Fibroblast of skin of left biceps (primary cell): ENCODE measurements at regions not wholly inside any gene's neighbourhood (a gene's known extent, or its start where the extent isn't known, plus 50 kb on each side); places are given as distances from the start of the nearest gene placed in this dataset.
"Not testable (repeated sequence)": the region's sequence is repeated elsewhere in the genome, so short reads cannot be mapped to it uniquely, and the experiment has no call there.

Source experiments
- DNase-seq, 2 experiments: peaks; one replicate each; pipeline ENCODE4 v3.0.0-alpha.2; 2013; ENCODE audit warnings: low read depth in 2 of 2

GRCh38 chr4:11054937-11055336 lies 370.4 kb upstream of the CLNK start:
- not testable (repeated sequence) for DNase-seq

- DNase-seq: no peak
Measured at GRCh38 chr4:11053601-11054220, 369.1 kb upstream of the CLNK start.

DNA sequence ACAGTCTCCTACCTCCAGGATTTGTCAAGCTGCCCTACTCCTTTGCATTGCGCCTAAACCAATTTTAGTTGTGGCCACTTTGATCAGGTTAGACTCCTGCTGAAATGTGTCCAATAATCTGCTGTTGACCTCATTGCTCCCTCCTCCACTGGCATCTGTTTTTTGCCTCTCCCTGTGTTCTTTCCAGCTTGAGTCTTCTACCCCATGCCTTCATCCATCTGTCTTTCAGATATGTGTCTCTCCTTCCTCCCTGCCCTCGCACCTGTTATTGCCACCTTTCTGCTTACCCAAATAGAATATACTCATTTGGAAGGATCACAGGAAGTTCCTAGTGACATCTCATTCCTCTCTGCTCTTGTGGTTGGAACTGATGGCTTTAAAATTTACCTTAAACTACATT lies 366.6 kb upstream of the CLNK start:
- DNase-seq: no peak

GRCh38 chr4:11050766-11051165 lies 366.2 kb upstream of the CLNK start:
- no peak for DNase-seq

GRCh38 chr4:11049001-11049400 lies 364.4 kb upstream of the CLNK start:
- no peak for DNase-seq

DNA sequence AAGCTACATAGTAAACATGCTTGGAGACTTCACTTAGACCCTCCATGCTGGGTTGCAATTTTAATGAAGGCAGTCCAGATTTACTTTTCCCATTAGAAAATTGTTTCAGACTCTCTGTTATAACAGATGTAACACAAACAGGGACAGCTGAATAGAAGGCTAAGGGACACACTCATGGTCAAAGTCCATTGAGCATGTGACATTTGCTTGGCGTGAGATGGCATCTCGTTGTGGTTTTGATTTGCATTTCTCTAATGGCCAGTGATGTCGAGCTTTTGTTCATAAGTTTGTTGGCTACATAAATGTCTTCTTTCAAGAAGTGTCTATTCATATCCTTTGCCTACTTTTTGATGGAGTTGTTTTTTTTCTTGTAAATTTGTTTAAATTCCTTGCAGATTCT lies 358.2 kb upstream of the CLNK start:
- no peak for DNase-seq

GRCh38 chr4:11039634-11040131 lies 355.1 kb upstream of the CLNK start:
- no peak for DNase-seq

GRCh38 chr4:11038926-11039325 lies 354.4 kb upstream of the CLNK start:
- peak in 1 of 2 experiments; percentile 2 for DNase-seq

DNA sequence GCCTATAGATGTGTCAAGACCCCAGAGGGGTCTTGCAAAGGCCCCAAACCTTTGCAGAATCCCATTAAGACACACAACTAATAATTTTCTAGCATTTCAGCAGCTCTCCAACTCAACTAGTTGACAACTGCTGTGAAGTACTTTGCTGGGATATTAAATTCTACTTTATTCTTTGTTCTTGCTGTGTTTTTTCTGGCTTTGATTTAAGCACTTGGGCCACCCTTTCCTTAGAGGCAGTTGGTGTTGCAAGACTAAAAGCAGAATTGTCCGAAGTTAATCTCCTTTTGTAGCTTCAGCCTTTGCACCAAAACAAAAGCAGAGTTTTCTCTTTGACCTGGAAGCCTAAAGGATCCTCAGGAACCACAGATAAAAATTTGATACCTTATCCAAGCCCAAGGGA lies 353.1 kb upstream of the CLNK start:
- no peak for DNase-seq

DNA sequence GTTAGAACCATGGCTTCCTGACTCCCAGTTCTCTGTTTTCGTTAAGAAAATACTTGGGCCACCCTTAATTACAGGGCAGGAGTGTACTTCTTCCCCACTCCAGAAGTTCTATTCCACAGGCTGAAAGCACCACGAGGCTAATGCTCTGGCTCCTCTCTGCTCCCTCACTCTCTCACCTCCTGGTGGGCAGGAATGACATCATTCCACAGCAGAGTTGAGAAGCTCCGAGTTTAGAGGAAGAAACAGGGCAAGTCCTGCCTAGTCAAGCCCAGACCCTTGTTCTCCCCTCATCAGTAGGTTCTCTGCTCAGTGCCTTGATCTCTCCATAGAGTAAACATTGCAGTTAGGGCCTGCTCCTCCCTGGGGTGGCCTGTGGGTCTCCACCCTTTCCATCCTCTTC lies 343.8 kb upstream of the CLNK start:
- DNase-seq: no peak

DNA sequence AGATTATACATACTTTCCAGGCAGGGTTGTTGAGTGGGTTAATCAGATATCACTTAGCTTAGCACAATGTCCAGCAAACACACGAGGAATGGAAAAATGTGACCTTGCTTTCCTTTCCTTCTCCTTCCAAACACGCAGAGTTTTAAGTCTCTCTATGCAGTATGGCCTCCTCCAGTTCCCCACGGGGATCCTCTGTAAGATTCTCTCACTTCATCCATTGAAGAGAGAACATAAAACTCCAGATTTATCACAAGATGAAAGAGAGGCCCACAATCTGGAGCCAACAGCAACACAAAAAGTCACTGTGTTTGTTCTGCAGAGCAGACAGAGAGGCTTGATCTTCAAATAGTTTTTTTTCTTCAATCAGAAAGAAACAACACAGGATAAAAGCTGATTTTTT lies 336.8 kb upstream of the CLNK start:
- no peak for DNase-seq

- peak in 1 of 2 experiments; percentile 3 for DNase-seq
Measured at GRCh38 chr4:11019451-11020240, 335.1 kb upstream of the CLNK start.

DNA sequence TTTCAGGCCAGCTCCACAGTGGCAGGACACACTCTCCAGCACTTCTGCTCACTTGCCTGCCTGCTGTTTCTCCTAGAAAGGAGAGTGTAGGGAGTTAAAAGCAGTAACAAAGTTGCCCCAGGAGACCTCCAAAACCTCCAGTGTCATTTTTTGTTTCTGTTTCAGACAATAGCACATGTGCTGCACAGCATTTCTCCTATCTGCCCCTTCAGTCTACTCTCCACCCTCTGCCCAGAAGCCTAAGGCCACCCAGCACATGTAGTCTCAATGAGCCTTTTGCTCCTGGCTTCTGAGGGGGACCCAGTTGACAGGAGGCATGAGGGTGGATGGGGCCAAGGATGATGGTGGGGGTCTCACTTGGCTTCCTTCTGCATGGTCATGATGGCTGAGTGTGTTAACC lies 329.6 kb upstream of the CLNK start:
- no peak for DNase-seq

- no peak for DNase-seq
Measured at GRCh38 chr4:11013094-11013664, 328.6 kb upstream of the CLNK start.

- no peak for DNase-seq
Measured at GRCh38 chr4:11011249-11011648, 326.7 kb upstream of the CLNK start.

GRCh38 chr4:11010624-11011023 lies 326.1 kb upstream of the CLNK start:
- no peak for DNase-seq

- no peak for DNase-seq
Measured at GRCh38 chr4:11009281-11009680, 324.7 kb upstream of the CLNK start.

DNA sequence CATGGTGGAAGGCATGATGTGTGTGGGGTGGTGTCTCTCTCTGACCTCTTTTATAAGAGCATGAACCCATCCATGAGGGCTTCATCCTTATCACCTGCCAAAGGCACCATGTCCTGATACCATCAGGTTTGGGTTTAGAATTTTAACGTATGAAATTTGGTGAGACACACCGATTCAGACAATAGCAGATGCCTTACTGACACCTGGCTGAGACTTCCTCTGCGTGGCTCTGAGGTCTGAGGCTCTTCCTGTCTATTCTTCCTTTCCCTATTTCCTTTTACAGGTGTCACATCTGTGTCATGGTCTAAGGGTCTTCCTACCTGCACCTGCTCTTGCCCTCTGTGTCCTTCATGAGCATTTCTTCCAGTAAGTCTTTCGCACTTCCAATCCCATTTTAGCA lies 320.7 kb upstream of the CLNK start:
- no peak for DNase-seq

- DNase-seq: no peak
Measured at GRCh38 chr4:11004818-11005217, 320.2 kb upstream of the CLNK start.

GRCh38 chr4:11002961-11003360 lies 318.4 kb upstream of the CLNK start:
- DNase-seq: no peak

DNA sequence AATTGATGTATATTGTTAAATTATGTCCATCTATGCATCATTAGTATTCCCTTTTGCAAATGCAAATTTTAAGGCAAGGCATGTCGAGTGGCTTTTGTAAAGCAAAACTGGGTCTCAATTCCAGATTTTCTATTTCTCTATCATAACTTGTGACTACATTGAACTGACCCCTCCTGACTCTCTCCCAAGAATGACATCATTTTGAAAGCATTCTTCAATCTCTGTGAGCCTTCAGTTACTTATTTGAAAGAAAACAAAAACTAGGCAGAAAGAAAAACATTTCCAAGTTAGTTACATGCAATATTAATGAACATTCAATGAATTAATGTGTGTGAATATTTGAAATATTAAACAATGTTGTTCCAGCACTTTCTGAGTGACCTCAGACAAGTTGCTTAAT lies 314.3 kb upstream of the CLNK start:
- DNase-seq: peak in 1 of 2 experiments; percentile 8

DNA sequence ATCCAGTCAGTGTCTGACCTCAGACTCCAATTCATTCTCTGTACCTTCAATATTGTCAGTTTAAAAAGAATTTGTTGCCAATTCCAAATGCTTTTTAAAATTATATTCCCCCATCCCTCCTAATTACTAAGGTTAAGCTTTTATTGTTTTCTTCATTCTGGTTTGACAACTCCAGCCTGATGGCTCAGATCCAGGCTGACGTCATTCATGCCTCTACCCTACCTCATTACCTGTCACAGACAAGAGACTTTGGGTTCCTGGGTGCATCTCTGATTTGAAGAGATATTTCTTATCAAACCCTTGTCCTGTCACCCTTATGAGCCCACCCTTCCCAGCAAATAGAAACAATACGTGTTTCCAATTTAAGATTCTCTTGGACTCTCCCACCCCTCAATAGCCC lies 300.2 kb upstream of the CLNK start:
- DNase-seq: no peak
